ENCODE measurements at regions not wholly inside any gene's neighbourhood (a gene's known extent, or its start where the extent isn't known, plus 50 kb on each side); places are given as distances from the start of the nearest gene placed in this dataset.

GRCh38 chr14:25666877-25667276, 616.9 kb upstream of the STXBP6 start:
- no peaks in the 10 kb centered on the region for H3K9me1 ChIP-seq (ENCODE audit: control insufficient read depth, insufficient read depth, low read length)
- DNase-seq (ENCODE audit: extremely low read depth in 1 of 4, low spot score in 3 of 4): no peak
- no peaks in the 10 kb centered on the region for H3K9me3 ChIP-seq (replicated peaks; ENCODE audit: control insufficient read depth, insufficient read depth, low read depth, low read length)
- in situ Hi-C loops (cut with MboI): no loop called here
- no peaks in the 10 kb centered on the region for H3K27me3 ChIP-seq (ENCODE audit: control insufficient read depth in 2 of 2, insufficient read depth in 2 of 2, low read length in 2 of 2)
- TF ChIP-seq EZH2 (IDR thresholded peaks at IDR 0.05; ENCODE audit: borderline replicate concordance, low read depth, low read length) (no peak), CEBPZ (IDR thresholded peaks at IDR 0.05; ENCODE audit: borderline replicate concordance, low read depth, low read length) (no peak)
- no peaks in the 10 kb centered on the region for H3K79me2 ChIP-seq (ENCODE audit: control insufficient read depth, insufficient read depth, low read length)
- BruUV-seq (replicated peaks): no TSS peak
- no peak overlapping the region for H3K9ac ChIP-seq (ENCODE audit: insufficient read depth in 1 of 2, low read depth in 2 of 2, low read length in 2 of 2)
- H3K36me3 ChIP-seq (ENCODE audit: control insufficient read depth, insufficient read depth, low read length): no peaks in the 10 kb centered on the region
- no peak overlapping the region for H3K4me3 ChIP-seq
- intact Hi-C loops (cut with micrococcal nuclease): no loop called here
- no peak for FAIRE-seq
- H3K4me1 ChIP-seq (replicated peaks in 1 of 2; ENCODE audit: control insufficient read depth in 2 of 2, insufficient read depth in 2 of 2, low read length in 2 of 2): no peaks in the 10 kb centered on the region
- H3K27ac ChIP-seq (ENCODE audit: extremely low read depth, low read depth, low read length): no peak overlapping the region
- ChIA-PET POLR2A (no interaction called here), CTCF (ENCODE audit: low intra/inter-chr PET ratio) (no interaction called here)
- no peaks in the 10 kb centered on the region for H4K20me1 ChIP-seq (replicated peaks; ENCODE audit: control insufficient read depth, insufficient read depth, low read length)
- no peak overlapping the region for H2AFZ ChIP-seq (ENCODE audit: low read depth, low read length)
- 0% methylated on average over 2 of the region's 4 CpGs for WGBS (ENCODE audit: insufficient coverage, low coverage, missing lambda C conversion rate)
- ATAC-seq: no peak
- no peak overlapping the region for H3K4me2 ChIP-seq (ENCODE audit: insufficient read depth, low read length)

- Histone ChIP-seq H3K27ac (ENCODE audit: extremely low read depth, low read depth, low read length) (no peak overlapping the region), H4K20me1 (replicated peaks; ENCODE audit: control insufficient read depth, insufficient read depth, low read length) (no peaks in the 10 kb centered on the region), H3K27me3 (ENCODE audit: control insufficient read depth in 2 of 2, insufficient read depth in 2 of 2, low read length in 2 of 2) (no peaks in the 10 kb centered on the region), H3K79me2 (ENCODE audit: control insufficient read depth, insufficient read depth, low read length) (no peaks in the 10 kb centered on the region), H3K4me1 (replicated peaks in 1 of 2; ENCODE audit: control insufficient read depth in 2 of 2, insufficient read depth in 2 of 2, low read length in 2 of 2) (no peaks in the 10 kb centered on the region), H3K4me3 (no peak overlapping the region), H3K9ac (ENCODE audit: insufficient read depth in 1 of 2, low read depth in 2 of 2, low read length in 2 of 2) (no peak overlapping the region), H3K9me1 (ENCODE audit: control insufficient read depth, insufficient read depth, low read length) (no peaks in the 10 kb centered on the region), H3K4me2 (ENCODE audit: insufficient read depth, low read length) (no peak overlapping the region), H3K36me3 (ENCODE audit: control insufficient read depth, insufficient read depth, low read length) (no peaks in the 10 kb centered on the region), H3K9me3 (replicated peaks; ENCODE audit: control insufficient read depth, insufficient read depth, low read depth, low read length) (no peaks in the 10 kb centered on the region), H2AFZ (ENCODE audit: low read depth, low read length) (no peak overlapping the region)
- POLR2A ChIA-PET: no interaction called here
- FAIRE-seq (no peak), ATAC-seq (no peak), DNase-seq (ENCODE audit: extremely low read depth in 1 of 4, low spot score in 3 of 4) (no peak)
- in situ Hi-C loops (cut with MboI): no loop called here
- BruUV-seq (replicated peaks): no TSS peak
- CTCF ChIA-PET (ENCODE audit: low intra/inter-chr PET ratio): no interaction called here
- 0% methylated on average over 2 of the region's 2 CpGs for WGBS (ENCODE audit: insufficient coverage, low coverage, missing lambda C conversion rate)
- intact Hi-C loops (cut with micrococcal nuclease): no loop called here
- TF ChIP-seq, protein P1, sequence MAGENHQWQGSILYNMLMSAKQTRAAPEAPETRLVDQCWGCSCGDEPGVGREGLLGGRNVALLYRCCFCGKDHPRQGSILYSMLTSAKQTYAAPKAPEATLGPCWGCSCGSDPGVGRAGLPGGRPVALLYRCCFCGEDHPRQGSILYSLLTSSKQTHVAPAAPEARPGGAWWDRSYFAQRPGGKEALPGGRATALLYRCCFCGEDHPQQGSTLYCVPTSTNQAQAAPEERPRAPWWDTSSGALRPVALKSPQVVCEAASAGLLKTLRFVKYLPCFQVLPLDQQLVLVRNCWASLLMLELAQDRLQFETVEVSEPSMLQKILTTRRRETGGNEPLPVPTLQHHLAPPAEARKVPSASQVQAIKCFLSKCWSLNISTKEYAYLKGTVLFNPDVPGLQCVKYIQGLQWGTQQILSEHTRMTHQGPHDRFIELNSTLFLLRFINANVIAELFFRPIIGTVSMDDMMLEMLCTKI (IDR thresholded peaks at IDR 0.05; ENCODE audit: partially characterized antibody): no peak
- TF ChIP-seq WHSC1 (IDR thresholded peaks at IDR 0.05; ENCODE audit: low read length): no peak
- no peak for TF ChIP-seq ZNF584 (CRISPR knock-in tag; IDR thresholded peaks at IDR 0.05; ENCODE audit: low read depth)
- TF ChIP-seq, protein P2, sequence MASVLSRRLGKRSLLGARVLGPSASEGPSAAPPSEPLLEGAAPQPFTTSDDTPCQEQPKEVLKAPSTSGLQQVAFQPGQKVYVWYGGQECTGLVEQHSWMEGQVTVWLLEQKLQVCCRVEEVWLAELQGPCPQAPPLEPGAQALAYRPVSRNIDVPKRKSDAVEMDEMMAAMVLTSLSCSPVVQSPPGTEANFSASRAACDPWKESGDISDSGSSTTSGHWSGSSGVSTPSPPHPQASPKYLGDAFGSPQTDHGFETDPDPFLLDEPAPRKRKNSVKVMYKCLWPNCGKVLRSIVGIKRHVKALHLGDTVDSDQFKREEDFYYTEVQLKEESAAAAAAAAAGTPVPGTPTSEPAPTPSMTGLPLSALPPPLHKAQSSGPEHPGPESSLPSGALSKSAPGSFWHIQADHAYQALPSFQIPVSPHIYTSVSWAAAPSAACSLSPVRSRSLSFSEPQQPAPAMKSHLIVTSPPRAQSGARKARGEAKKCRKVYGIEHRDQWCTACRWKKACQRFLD (CRISPR knock-in tag; IDR thresholded peaks at IDR 0.05): no peak
- no peak for TF ChIP-seq IRF1 (CRISPR knock-in tag; IDR thresholded peaks at IDR 0.05; ENCODE audit: borderline replicate concordance)
- TF ChIP-seq BRD4 (IDR thresholded peaks at IDR 0.05): no peak
- no peak for TF ChIP-seq SMAD1 (IDR thresholded peaks at IDR 0.05; ENCODE audit: low read depth, low read length, partially characterized antibody)
Observed at GRCh38 chr14:25658988-25659387, 609.0 kb upstream of the STXBP6 start.

Measured in K562 (cell line).